HG02981 (cell line): ENCODE measurements at regions not wholly inside any gene's neighbourhood (a gene's known extent, or its start where the extent isn't known, plus 50 kb on each side); places are given as distances from the start of the nearest gene placed in this dataset.
"Not testable (repeated sequence)": the region's sequence is repeated elsewhere in the genome, so short reads cannot be mapped to it uniquely, and the experiment has no call there.

Experiments used
- ATAC-seq: cut with Tn5 transposase; IDR thresholded peaks from one replicate; pipeline ENCODE4 v1.9.1; 2021; ENCODE audit warnings: mild to moderate bottlenecking, moderate library complexity; ENCODE audit not compliant: unreplicated experiment

- ATAC-seq = not testable (repeated sequence)
Measured at GRCh38 chr15:91655563-91656290, 197.8 kb upstream of the SLCO3A1 start.

DNA sequence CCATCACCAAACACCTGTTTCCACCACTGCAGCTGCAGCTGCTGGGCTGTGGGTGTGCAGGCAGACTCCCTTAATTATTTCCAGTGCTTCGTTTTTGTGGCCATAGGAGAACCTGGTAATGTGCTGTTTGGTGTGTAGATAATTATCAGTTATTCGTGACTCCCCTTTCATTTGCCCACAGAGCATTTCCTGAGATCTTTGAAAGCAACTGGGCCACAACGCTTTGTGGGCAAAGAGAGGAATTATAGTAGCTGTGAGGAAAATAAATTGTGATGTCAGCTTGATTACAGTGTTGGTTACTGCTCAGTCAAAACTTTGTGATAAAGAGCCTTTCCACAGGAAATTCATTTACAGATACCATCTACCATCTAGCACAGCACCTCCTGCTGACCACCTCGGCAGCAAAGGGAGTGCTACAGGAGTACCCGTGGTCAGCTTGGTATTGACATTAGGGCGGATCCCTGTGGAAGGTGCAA is 193.3 kb upstream of the SLCO3A1 start:
- no peak for ATAC-seq

- ATAC-seq = no peak
Measured at GRCh38 chr15:91664224-91664836, 189.2 kb upstream of the SLCO3A1 start.

DNA sequence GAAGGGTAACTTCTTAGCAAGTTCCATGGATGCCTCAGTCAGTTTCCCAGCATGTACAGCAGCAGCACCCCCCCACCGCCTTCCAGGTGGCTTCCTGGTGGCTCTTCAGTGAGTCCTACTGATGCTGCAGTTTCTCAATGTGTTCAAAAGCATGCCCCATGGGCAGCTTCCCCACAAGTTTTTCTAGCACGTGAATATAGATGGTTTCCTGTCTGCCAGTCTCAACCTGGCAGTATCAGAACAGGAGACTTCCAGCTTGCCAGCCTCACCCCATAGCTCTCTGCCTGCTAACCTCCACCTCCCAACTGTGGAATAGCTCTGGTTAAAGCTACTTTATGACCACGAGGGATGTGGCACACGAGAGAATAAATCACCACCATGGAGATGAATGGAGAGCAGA is 188.3 kb upstream of the SLCO3A1 start:
- no peak for ATAC-seq

GRCh38 chr15:91668370-91668769 is 185.1 kb upstream of the SLCO3A1 start:
- no peak for ATAC-seq

DNA sequence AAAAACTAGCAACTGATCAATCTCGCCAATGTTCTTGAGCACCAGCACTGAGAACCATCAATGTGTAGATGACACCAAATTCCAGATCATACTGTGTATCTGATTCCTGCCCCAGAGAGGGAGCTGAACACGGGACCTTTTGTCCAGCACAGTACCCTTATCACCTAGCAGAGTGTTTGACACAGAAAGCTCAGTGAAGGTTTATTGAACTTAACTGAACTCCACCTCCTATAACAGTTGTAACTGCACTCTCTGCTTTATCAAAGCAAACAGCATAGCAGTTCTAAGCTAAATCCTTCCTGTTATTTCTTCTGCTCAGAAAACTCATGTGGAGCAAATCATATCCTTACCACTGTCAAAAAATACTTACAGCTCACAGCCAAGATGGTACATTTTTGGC is 183.4 kb upstream of the SLCO3A1 start:
- no peak for ATAC-seq

DNA sequence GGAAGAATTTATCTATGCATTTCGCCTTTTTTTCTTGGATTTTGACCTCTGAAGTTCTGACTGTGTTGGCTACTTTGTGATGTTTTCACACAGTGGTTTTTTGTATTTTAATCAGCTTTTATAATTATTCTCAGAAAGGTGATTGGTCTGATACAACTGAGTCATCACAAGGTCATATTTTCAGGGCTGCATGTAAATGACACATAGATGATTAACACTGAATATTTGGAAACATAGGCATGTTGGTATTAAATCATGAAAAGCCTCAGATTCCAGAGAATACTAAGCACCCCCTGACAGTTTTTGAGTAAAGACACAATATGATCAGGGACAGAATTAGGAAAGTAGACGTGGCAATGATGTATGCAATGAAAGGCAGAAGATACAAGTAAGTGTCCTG is 175.5 kb upstream of the SLCO3A1 start:
- no peak for ATAC-seq

GRCh38 chr15:91679447-91679846 is 174.1 kb upstream of the SLCO3A1 start:
- no peak for ATAC-seq

- ATAC-seq = no peak
Measured at GRCh38 chr15:91685436-91685835, 168.1 kb upstream of the SLCO3A1 start.

DNA sequence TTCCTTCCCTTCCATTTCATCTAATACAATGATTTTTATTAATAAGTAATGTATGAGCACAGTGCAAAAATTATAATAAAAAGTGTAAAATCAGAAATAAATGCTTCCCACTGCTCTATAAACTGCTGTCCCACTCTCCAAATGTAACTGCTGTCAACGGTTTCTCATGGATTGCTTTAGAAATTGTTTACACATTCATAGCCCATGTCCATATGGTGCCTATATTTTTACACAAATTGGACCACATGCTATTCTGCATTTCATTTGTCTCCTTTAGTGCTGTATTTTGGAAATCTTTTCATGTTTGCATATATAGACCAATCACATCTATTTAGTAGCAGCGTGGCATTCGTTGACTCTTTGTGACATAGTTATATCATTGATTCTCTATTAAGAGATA is 164.7 kb upstream of the SLCO3A1 start:
- ATAC-seq = no peak

DNA sequence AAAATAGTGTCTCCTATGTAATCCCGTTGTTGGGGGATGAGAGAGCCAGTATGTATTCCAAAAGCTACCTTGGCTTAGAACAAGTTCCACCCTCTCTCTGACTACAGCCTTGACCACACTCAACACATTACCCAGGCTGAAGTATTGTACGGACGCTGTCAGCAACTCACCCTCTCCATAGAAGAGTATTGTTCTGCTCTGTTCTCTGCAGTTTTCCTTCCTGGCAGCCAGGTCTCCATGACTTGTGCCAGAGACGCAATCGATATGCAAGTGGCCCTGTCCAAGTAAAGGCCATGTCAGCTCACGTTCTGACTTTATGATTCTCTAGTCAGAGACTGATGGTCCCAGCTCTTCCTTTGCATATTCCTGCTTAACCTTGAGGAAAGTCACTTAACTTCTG is 164.1 kb upstream of the SLCO3A1 start:
- ATAC-seq = no peak

GRCh38 chr15:91692596-91692995 is 160.9 kb upstream of the SLCO3A1 start:
- no peak for ATAC-seq

DNA sequence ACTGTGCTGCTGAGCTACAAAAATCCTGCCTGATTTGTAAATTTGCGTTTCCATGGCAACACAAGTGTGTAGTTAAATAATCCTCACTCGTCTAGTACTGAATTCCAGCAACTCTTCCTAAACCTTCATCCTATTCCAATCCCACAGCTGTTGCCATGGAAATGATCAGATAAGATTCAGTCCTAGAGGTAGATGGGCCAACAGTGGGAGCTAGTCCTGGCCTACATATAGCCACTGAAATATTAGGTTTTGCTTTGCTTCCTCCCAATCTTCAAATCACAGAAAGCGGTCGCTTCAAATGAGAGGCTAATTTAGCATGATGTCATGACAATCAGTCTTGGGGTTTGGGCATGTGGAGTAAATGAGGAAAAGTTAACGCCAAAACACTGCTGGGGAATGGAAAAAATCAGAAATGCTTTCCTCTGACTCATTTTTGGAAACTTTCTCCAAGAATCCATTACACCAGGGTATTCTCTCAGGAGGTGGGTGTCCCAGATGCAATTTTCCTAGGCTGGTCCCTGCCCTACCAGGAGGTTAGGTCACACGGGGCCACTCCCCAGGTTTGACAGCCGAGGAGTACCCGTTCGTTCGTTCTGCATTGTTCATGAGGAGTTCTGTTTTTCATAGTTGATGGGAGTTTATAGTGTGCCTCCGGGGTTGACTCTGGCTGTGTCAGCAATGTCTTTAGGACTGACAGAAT is 159.2 kb upstream of the SLCO3A1 start:
- no peak for ATAC-seq

- no peak for ATAC-seq
Measured at GRCh38 chr15:91694831-91695210, 158.7 kb upstream of the SLCO3A1 start.

DNA sequence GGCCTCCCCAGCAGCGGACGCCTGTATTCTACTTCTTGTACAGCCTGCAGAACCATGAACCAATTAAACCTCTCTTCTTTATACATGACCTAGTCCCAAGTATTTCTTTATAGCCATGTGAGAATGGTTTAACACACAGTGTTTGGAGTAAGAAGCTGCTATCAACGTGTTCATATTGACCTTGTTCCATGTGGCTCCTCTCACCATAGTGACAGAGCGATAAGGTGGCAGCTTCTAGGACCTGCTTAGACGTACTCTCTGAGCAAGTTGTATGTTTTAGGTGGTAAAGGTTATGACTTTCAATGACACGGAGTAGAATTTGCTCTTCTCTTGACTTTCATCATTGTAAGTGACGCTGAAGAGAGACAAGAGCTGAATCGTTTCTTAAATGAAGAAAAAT is 157.7 kb upstream of the SLCO3A1 start:
- ATAC-seq = no peak

GRCh38 chr15:91696981-91697380 is 156.5 kb upstream of the SLCO3A1 start:
- no peak for ATAC-seq

GRCh38 chr15:91698241-91698640 is 155.3 kb upstream of the SLCO3A1 start:
- no peak for ATAC-seq

DNA sequence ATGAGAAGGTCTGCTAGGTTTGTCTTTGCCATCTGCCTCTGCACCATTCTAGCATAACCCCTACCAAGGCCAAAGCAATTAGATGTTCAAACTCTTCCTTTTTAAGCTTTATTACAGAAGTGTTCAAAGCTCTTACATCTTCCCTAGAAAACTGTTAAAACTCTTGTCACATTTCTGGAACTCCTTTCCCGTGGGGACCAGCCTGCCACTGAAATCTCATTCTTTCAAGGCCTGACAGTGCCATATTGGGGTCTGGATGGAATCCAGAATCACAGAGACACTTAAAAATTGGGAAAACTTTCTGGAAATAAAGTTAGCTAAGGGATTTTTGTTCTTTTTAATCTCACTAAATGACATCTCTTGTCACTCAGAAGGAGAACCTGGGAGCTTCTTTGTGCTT is 153.8 kb upstream of the SLCO3A1 start:
- ATAC-seq = no peak

DNA sequence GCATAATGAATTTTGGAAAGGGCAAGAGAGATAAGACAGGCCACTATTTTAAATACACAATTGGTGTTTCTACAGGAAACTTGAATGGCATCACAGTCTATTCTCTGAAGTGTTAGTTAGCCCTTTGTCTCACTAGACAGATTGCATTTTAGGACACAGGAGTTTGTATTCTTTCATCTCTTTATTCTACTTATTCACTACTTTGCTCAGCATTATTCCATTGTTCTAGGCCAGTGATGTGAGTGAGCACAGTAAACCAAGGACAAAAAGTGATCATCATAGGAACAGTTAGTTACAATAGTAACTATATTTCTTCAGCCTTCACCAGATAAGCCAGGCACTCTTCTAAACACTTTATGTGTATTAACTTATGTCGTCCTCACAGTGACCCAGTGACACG is 150.2 kb upstream of the SLCO3A1 start:
- no peak for ATAC-seq

DNA sequence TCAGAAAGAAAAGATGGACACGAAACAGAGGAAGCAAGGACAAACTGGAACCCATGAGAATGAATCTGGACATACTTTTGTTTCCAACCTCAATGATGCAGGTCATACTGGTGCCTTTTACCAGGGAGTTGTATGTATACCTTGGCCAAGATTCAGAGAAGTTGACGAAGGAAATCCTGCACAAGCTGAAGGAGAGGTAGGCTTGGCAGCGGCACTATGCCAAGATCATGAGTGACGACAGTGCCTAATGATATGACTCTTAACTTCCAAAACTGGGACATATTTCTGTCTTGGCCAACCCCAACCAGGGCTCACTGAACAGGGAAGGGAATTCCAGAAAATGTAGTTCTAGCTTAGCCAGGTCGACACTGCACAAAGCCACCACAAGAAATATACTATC is 149.2 kb upstream of the SLCO3A1 start:
- ATAC-seq = no peak

GRCh38 chr15:91706322-91707032 is 147.0 kb upstream of the SLCO3A1 start:
- ATAC-seq = no peak
